ENCODE measurements at regions not wholly inside any gene's neighbourhood (a gene's known extent, or its start where the extent isn't known, plus 50 kb on each side); places are given as distances from the start of the nearest gene placed in this dataset.

DNA sequence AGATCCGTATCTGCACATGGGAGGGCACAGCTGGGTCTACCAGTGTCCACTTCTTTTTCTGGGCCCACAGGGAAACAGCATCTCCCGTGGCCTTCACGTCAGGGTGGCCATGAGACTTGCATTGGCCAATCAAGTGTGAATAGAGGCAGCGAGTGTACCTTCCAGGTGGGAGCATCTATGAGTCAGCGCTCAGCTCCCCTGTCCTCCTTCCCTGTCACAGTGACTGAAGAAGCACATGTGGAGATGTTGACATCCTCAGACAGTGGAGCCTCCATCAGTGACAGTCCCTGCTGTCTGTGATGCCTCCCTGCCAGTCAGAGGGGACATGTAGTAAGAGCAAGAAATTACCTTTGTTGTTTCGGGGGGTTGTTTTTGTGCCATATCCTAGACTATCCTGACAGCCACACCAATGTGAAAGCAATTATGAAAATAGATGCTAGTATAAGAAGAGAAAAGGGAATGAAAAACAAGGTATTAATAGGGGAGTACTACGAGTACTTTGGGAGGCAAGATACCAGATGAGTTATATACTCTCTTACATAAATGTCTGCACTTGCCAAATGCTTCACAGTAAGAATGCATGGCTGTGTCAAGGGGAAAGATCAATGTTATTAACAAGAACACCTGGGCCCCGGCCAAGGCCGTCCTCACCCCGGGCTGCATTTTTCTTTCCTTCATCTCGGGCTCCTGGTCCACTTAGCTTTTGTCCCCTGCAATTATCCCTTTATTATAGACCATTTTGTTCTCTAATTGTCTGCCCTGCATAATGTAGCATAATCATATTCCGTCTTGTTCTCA is 86.0 kb downstream of the MATN1 start:
- no peak for DNase-seq

DNA sequence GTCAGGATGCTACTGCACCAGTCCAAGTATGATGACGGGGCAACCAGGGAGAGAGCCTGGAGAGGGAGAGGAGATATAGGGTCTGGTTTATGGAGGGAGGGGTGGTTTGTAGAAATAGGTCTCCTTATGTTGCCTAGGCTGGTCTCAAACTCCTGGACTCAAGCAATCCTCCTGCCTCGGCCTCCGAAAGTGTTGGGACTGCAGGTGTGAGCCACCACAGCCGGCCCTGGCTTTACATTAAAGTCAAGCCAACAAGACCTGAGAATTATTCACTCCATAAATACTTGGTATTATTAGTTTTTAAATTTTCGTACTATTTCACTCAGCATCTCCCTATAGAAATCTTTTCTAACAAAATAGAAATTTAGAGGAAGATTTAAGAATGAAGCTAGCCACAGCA is 86.8 kb downstream of the MATN1 start:
- no peak for DNase-seq

DNA sequence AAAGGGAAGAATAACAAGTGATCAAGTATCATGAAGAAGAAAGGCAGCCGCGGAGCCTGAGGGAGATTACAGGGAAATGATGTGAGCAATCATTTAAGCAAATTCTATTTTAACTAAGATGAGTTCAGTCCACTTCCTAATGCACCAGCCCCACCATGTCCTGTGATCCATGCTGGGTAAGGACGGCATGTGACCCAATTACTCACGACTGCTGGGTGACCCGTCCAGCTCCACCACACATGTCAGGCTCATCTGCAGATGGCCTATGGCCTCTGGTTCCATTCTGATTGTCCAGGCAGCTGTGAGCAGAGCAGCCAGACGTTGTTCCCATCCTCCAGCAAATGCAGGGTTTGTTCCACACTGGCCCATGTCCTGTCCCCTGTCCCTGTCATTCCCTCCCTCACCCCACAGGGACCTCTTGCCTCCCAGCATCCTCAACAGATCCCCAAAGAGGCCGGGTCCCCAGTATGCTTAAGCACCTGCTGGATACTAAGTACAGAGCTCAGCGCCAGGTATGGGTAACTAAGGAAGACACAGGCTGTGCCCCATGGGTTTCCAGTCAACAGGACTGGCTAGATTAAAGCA is 87.9 kb downstream of the MATN1 start:
- DNase-seq: no peak

DNA sequence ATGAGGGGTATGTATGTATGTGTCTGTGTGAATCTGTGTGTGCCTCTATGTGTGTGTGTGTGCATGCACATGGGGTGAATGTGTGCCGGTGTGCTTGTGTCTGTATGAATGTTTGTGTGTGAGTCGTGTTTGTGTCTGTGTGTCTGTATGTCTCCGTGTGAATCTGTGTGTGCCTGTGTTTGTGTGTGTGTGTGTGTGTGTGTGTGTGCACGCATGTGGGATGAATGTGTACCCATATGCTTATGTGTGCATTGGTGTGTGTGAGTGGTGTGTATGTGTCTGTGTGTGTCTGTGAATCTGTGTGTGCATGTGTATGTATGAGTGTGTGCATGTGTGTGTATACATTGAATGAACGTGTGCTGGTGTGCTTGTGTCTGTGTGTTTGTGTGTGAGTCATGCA is 88.9 kb downstream of the MATN1 start:
- no peak for DNase-seq

DNA sequence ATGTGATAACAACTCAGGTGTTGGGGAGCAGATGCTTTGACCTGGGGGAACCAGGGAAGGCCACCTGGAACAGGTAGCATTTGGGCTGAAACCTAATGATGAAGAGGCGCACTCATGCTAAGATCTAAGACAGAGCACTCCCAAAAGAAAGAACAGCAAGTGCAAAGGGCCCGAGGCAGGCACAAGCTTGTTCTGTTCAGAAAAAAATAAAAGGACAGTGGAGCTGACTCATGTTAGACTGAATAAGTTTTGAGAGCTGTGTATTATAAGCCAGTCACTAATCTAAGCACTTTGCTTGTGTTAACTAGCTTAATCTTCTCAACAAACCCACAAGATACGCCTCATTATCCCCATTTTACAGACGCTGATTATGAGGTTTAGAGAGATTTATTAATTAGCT is 90.1 kb downstream of the MATN1 start:
- no peak for DNase-seq

DNA sequence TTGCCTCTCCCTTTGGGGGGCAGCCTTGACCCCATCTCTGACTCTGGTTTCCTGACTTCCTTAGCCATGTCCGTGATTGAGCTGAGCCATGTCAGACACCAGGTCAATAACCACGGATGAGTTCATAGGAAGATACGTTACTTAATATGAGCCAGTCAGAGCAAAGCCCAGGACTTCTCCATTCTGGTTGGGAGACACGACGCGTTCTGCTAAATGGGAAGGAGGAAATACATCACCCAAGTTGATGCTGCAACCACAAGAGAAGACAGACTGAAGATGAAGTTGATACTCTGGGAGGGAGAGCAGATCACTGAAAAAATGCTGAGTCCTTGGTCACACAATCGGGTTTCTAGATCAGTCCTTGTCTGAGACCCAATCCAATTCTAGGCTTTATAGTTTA is 90.9 kb downstream of the MATN1 start:
- no peak for DNase-seq

DNA sequence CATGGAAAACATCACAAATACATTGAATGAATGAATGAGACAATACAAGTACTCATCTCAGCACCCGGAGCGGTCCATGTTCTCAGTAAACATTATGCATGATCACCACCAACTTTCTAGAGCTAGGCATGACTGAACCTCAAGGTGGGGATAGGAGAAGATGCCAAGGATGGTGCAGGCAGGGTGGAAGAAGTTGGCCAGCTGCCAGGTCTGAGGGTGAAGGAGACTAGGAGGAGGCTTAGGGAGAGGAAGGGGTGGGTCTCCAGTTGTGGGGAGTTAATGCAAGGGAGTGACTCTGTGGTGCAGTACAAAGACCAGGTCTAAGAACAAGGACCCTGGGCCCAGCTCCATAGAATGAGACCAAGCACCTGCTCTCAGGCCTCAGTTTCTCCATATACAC is 91.7 kb downstream of the MATN1 start:
- no peak for DNase-seq

DNA sequence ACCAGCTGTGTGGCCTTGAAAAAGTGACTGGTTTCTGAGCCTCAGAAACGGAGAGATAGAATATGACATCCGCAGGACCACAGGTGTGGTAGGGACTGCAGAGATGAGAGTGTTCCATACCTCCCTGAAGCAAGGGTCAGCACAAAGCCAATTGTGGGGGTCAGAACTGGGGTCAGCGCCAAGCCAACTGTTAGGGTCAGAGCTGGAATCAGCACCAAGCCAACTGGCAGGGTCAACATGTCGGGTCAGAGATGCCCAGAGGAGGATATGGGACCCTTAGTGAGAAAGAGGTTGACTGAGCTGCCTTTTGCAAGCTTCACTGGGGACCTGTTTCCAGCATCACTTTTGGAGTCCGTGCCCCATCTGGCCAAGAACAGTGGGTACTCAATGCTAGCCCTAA is 93.9 kb downstream of the MATN1 start:
- DNase-seq: no peak

DNA sequence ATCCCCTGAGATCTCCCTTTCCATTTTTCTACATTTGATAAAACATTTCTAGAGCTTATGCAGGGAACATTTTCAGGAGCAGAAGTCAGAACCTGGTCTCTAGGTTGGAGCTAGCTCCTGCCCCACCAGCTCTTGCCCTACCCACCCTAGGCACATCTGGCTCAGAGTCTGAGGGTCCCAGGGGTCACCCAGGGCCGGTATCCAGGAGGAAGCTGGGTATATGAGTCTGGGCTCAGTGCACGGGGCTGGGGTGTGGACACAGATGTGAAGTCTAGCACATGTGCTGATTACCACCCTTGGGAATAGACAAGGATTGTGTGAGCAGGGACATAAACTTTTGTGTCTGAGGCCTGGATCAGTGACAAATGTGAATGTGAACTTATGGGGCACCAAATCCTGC is 95.4 kb downstream of the MATN1 start:
- no peak for DNase-seq

DNA sequence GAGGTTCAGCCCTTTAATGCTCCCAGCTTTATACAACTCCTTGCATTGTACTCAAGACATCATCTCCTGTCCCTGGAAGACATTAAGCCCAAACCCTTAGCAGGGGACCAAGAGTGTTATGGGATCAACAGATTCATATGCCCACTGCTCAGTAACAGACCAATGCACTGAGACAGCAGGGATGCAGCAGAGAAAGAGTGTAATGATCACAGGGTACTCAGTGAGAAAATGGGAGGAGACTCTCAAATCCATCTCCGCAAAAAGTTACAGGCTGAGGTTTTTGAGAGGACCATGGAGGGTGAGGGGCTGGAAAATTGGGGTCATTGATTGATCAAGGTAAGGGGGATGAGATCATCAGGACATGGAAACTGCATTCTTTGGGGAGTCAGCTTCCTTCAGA is 96.2 kb downstream of the MATN1 start:
- no peak for DNase-seq

DNA sequence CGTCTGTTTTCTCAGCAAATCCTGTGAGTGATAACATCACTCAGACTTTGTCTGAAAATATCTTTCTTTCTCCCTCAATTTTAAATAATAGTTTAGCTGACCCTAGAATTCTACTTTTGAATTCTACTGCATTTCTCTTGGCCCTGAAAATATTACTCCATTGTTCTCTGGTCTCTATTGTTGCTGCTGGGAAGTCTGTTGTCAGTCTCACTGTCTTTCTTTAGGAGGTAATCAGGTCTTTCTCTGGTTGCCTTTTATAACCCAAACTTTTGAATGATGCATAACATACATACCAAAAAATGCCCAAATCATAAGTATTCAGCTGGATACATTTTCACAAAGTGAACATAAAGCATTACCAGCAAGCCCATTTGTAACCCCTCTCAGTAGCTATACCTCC is 100.0 kb downstream of the MATN1 start:
- DNase-seq: no peak

DNA sequence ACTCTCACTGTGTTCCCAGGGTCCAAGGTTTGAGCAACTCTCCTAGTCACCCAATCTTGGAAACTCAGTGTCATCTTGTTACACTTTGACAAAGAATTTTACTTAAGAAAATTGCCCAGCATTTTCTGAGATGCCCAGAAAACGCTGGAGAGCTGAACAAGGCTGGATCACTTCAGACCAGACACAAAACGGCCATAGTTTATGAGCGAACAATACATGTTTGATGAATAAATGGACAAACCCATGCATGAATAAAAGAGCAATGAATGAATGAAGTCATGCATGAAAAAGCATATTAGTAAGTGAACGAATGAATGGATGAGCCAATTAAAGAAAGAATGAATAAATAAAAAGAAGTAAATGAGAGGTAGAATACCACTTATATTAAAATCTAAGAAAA is 103.8 kb downstream of the MATN1 start:
- no peak for DNase-seq

DNA sequence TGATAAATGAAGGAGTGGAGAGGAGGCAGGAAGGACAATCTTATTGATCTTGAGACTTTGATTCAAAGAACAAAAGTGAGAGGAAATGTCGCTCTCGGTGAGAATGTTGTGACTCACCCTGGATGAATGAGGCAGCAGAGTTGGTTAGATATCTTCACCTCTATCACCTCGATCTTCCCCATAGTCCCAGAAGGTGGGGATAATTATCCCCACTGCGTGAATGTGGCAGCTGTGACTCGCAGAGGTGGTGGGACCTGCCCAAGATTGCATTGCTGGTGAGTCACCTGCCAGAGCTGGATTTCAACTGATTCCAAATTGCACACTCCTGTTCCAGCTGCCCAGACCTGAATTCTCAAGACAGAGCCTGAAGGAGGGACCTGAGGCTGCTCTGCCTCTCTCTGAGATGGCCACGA is 105.0 kb downstream of the MATN1 start:
- no peak for DNase-seq

DNA sequence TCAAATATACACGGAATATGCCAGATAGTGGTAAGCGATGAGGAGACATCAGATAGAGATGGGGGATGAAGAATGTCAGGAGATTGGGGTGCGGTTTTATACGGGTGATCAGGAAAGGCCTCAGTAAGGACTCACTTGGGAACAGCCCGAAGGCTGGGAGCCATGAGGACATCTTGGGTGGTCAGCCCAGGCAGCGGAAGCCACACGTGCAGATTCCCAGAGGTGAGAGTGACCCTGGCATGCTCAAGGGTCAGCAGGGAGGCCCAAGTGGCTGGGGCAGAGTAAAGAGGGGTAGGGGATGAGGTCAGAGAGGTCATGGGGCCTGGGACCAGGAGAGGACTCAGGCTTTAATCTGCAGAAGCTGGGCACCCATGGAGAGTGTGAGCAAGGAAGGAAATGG is 106.6 kb downstream of the MATN1 start:
- no peak for DNase-seq

DNA sequence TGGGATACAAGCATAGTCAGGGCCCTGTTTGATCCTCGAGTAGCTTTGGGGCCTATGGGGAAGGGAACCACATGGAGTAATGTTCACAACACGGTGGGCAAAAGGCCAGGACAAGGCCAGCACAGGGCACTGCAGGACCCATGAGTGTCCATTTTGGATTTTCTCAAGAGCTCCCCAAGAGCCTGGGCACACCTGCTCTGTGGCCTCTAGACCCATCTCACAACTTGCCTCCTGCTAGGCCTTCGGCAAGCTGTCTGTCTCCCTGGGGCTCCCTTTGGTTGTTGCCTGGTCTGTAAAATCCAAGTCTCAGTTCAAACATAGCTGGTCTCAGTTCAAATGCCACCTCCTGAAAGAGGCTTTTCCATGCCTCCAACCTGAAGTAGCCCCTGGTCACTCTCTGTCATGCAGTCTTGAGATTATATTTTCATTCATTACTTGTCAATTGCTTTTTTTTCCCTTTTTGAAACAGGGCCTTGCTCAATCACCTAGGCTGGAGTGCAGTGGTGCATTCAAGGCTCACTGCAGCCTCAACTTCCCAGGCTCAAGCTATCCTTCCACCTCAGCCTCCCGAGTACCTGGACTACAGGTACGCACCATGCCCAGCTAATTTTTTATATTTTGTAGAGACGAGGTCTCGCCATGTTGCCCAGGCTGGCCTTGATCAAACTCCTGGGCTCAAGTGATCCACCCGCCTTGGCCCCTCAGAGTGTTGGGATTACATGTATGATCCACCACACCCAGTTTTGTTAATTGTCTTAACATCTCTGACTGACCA is 107.4 kb downstream of the MATN1 start:
- DNase-seq: no peak

DNA sequence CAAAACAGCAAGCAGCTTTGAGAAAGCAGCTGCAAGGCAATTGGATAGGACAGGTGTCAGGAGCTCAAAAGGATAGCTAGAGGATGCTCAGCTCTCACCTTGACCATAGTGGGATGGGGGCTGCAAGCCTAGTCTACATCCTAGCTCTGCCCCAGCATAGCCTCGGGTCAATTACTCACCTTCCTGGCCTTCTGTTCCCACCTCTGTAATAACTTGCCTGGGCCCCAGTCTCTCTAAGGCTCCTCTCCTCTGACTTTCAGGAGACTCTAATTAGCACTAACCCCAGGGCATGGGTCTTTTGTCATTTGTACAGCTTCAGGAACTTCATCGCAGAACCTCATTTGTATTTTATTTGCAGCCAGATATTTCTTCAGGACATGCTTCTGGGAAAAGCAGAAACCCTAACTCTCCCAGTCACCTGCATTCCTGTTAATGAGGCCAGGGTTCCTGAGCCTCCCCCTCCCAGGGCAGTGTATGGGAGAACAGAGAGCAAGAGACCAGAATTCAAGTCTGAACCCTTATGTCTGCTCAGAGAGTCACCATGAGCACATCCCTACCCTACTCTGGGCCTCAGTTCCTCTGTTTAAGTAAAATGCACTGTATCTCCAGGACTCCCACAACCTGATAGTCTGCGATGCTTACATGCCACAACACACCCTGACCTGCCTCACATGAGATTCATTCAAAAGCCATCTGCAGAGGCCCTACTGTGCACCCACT is 108.1 kb downstream of the MATN1 start:
- DNase-seq: no peak

DNA sequence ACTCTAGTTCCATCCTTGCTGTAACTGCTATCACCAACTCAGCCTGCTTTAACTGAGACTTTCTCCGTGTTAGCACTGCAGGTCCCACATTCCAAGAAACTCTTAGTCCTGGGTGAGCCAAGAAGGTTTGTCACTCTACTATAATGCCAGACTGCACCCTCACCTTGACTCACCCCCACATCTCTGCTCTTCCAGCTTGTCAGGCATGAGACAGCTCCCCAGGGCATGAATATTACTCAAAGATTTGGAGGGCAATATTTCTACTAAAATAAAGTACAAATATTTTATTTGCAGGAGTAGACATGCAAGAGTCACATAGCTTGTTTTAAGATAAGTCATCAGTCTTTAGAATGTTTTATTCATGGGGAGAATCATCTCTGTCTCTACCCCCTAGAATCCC is 110.2 kb downstream of the MATN1 start:
- no peak for DNase-seq

DNA sequence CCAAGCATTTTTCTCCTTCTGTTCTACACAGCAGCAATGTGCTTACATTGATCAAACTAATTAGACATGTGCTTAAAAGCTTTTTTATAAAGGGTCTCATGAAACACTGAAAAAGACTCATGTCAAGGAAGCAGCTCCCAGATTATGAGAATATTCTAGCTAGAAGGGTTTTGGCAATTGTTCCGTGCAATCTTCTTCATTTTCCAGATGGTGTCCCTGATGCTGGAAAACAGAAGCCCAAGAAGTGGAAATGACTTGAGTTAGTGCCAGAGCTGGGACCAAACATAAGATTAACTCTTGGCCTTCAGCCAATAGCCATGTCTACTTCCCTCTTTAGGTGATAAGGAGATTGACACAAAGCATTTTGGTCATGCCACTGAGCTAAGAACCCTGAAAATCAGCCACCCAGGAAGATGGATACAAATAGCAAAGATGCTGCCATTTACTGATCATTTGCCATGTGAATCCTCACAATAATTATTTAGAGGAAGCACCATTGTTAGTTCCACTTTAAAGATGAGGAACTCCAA is 110.8 kb downstream of the MATN1 start:
- no peak for DNase-seq

DNA sequence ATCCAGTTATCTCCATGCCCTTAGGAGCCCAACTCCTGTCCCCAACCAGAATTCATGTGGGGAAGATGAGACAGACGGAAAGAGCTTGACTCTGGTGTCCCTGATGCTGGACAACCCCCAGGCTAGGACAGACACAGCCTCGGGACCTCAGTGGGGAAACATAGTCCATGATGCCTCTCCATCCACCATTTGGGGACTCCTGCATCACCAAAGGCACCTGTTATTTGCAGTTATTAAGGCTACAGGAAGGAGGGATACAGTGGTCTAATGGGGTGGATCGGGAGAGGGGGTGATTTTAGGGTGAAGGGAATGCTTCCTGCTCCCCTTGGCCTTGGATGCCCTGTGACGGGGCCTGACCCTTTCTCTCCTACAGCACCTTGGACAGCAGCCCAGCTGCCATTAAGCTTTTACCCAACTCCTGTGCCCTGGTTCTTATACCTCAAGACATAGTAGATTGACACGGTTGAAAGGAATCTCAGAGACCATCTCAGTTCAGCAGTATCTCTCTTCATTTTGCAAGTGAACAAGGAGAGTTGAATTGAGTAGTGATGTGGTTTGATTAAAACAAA is 111.6 kb downstream of the MATN1 start:
- no peak for DNase-seq

DNA sequence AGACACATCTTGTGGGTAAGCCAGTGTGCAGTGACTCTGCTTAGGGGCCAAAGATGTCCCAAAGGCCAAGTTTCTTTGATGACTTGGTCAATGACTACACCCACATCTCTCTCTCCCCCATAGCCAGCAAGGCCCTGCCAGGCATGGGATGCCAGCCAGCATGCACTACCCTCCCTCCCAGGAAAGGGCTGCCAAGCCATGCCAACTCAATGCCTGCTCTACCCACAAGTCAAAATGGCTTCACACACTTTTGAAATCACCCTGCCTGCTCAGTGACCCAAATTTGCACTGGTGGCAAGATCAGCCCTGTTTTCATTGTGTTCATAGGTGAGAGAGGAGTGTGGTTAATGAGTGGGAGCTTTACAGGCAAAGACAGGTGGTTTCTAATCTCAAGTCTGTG is 112.5 kb downstream of the MATN1 start:
- DNase-seq: no peak

DNA sequence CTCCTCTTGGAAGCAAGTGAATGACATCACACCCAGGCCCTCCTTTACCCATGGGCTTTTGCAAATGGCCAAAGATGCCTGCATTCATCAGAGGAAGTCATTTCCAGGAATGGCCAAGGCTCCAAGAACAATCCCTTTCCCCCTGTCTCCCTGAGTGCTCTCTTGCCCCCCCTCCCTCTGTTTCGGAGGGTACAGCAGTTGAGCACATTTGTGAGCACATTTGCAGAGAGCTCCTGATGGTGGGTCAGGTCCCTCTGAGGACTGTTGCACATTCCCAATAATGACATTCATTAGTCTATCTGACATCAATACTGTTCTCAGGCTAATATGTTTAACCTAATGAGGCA is 113.4 kb downstream of the MATN1 start:
- DNase-seq: no peak

DNA sequence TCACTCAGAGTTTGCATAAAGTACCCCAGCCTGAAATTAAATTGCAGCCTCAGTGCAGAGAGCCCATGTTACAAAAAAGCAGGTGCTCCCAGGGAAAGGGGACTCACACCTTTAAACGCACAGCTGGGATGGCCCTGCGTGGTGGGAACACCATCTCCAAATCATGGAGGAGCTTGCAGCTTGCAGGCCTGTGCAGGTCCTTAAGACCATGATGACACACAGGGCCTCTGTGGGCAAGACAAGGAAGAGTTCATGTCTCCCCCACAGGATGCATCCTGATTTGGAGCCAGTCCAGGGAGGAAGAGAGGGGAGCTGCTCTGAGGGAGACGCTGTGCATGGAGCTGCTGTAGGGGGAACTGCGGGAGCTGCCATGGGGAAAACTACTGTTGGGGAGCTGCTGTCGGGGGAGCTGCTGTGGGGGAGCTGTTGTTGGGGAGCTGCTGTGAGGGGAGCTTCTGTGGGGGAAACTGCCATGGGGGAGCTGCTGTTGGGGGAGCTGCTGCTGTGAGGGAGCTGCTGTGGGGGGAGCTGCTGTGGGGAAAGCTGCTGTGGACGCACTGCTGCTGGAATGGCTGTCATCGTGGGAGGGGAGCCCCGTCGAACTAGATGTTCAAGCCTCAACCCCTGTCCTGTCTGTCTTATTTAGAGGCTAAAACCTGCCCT is 113.9 kb downstream of the MATN1 start:
- DNase-seq: no peak

DNA sequence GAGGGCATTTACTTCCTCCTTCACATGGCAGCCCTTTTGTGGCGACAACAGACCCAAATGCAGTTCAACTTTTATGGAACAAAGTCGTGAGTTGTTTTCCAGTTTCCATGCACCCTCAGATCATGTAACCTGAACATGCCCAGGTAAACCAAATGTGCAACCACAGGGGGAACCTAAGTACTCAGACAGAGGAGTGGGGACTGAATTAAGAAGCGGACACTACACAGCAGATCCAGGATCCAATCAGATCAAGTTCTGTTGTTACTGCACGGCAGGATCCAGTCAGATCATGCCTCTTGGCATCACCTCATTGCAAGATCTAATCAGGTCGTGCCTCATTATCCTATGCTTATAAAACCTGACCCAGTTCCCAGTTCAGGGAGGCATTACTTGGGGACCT is 115.7 kb downstream of the MATN1 start:
- DNase-seq: no peak

Measured in DMS153 (cell line).